GM18861 (cell line): ENCODE measurements at regions not wholly inside any gene's neighbourhood (a gene's known extent, or its start where the extent isn't known, plus 50 kb on each side); places are given as distances from the start of the nearest gene placed in this dataset.

Experiments
- ATAC-seq: cut with Tn5 transposase; IDR thresholded peaks from one replicate; pipeline ENCODE4 v1.9.1; 2021; ENCODE audit not compliant: unreplicated experiment

DNA sequence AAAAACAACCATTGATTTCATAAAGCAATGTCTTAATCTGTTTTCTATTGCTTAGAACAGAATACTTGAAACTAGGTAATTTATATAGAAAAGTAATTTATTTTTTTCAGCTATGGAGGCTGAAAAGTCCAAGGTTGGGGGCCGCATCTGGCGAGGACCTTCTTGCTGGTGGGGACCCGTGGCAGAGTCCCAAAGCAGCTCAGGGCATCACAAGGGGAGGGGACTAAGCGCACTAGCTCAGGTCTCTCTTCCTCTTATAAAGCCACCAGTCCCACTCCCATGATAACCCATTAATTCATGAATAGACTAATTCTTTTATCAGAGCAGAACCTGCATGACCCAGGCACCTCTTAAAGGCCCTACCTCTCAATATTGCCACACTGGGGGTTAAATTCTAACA is 87.2 kb upstream of the KLF13 start:
- ATAC-seq: no peak

- ATAC-seq: no peak
Measured at GRCh38 chr15:31241888-31242522, 84.6 kb upstream of the KLF13 start.

DNA sequence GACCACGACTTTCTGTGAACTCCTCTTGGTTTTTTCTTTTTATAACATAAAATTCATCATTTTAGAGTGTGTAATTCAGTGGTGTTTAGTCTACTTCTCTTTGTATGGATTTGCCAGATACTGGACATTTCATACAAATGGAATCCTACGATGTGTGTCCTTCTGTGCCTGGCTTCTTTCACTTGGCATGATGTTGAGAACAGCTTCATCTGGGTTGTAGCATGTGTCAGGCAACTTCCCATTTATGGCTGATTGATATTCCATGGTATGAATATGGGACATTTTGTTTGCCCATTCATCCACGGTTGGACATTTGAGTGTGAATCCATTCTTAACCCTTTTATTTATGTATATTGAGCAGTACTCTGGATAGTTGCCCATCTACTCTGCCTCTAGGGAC is 82.7 kb upstream of the KLF13 start:
- ATAC-seq: no peak

DNA sequence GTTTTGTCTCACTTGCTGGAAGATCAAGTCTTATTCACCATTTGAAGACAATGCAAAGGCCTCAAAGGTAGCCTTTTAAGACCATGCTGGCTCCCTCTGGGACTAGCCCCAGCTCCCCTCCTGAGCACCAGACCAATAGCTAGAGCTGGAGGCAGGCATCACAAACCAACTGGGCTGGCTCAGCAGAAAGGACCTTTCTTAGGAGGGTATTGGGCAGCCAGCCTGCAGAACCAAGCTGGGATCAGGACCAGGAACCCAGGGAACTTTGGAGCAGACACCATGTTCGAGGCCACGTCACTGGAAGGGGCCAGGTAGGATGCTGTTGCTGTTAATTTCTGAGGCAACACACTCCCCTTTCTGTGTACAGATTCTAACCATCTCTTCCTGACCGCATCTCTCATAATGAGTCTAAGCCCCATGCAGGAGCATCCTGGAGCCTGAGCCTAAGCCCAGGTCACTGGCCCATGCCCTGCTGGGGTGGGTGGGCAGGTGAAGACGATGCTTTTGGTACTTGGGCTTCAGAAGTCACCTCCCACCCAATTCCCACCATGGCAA is 81.4 kb upstream of the KLF13 start:
- no peak for ATAC-seq

GRCh38 chr15:31245756-31246155 is 80.9 kb upstream of the KLF13 start:
- ATAC-seq: no peak

- ATAC-seq: no peak
Measured at GRCh38 chr15:31247404-31247803, 79.2 kb upstream of the KLF13 start.

- ATAC-seq: no peak
Measured at GRCh38 chr15:31248263-31248662, 78.4 kb upstream of the KLF13 start.

GRCh38 chr15:31248951-31249350 is 77.7 kb upstream of the KLF13 start:
- ATAC-seq: no peak

GRCh38 chr15:31250033-31250432 is 76.6 kb upstream of the KLF13 start:
- no peak for ATAC-seq

DNA sequence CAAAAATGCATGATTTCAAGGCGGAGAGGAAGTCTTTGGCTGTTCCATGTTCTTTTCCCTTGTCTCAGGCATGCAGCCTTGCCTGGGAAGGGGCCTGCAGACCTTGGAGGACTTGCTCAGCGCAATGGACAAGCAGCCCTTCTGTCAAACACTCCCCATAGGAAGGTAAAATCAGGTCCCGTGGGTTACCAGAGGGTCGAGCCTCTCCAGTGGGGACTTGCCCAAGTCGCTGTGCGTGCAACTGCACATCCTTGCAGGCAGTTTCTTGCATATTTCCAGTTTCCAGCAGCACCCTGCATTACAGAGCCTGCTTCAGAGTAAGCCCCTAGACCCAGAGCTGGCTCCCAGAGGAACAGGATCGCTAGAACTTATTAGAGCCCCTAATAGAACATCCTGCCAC is 75.5 kb upstream of the KLF13 start:
- ATAC-seq: no peak

- ATAC-seq: no peak
Measured at GRCh38 chr15:31252171-31252785, 74.4 kb upstream of the KLF13 start.

DNA sequence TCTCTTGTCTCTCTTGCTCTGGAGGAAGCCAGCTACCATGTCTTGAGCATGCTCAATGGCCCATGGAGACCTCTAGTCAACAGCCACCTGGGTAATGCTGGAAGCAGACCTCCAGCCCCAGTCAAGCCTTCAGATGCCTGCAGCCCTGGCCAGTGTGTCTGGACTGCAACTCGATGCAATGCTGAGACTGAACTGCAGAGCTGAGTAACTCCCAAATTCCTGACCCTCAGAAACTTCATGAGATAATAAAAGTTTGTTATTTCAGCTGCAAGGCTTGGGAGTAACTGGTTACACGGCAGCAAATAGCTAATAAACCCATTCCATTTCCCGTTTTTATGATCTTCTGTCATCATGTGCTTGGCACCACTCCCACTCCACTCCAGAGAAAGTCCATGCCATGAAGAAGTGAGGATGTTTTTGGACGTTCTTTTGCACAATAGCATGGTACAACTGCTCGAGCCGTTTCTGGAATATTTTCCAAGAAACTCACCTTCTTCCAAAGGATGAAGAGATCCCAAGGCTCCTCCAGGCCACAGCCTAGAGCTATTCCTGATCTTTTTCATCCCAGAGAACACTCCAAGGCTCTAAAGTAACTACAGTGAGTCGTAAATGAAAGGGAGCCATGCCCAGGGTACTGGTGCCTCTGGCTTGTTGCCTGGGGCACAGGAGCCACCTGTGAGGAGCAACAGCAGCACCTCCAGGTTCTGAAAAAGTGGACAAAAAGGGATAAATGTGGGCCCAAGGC is 72.0 kb upstream of the KLF13 start:
- ATAC-seq: no peak

DNA sequence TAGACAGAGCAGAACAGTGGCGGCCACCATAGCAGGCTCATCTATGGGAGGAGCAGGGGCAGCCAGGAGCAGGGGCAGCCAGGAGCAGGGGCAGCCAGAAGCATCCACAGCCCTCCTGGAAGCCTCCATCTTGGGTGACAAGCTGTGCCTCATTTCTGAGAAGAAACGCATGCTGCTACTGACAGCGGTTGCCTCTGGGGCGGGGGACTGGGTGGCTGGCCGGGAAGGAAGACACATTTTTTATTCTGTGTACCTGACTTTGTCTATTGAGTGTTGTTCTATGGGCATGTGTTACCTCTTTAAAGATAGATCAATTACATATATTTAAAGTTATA is 71.5 kb upstream of the KLF13 start:
- no peak for ATAC-seq

GRCh38 chr15:31255732-31256377 is 70.8 kb upstream of the KLF13 start:
- ATAC-seq: no peak

DNA sequence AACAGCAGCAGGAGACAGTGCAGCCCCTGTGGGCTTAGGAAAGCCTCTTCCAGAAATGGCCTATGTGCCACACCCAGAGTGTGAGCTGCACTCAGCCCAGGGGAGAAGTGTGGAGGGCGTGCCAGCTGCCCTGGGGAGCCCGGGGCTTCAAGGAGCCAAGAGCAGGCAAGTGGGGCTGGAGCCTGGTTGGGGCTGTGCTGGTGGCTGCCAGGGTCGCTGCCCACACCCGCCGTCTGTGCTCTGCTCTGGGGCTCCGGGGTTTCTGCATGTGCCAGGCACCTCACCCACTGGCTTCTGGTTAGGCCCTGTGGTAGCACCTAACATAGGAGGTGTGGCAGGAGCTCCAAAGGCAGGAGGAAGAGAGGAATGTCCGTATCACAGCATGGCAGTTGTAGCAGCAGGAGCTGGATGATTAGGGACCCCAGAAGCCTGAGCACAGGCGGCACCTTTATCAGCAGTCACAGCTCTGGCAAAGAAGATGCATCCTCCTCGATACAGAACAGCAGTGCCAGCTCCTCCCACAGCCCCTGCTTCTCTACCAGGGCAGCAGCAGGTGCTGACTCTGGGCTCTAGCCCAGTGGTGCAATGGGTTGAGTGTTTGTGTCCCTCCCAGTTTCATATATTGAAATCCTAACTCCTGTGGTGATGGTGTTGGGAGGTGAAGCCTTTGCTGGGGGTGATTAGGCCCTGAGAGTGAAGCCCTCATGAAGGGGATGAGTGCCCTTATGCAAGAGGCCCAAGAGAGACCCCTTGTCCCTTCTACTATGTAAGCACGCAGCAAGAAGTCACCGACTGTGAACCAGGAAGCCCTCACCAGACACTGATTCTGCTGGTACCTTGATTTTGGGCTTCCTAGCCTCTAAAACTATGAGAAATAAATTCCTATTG is 70.0 kb upstream of the KLF13 start:
- ATAC-seq: no peak

DNA sequence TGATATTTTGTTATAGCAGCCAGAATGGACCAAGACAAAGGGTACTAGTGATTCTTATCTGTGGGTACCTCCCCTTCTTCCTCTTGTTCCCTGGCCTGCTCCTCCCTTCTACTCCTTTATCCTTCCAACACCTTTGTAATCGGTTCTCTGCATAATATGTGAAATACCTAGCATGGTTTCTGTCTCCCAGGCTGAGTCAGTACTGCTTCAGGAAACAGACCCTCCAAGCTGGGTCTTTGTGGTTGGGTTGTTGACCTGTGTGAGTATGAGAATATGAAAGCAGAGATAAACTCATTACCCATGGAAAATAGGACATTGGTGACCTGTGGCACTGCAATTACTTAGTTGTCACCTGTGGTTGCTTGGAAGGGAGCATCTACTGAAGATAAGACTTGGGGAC is 69.3 kb upstream of the KLF13 start:
- ATAC-seq: no peak

GRCh38 chr15:31258260-31258659 is 68.4 kb upstream of the KLF13 start:
- ATAC-seq: no peak

DNA sequence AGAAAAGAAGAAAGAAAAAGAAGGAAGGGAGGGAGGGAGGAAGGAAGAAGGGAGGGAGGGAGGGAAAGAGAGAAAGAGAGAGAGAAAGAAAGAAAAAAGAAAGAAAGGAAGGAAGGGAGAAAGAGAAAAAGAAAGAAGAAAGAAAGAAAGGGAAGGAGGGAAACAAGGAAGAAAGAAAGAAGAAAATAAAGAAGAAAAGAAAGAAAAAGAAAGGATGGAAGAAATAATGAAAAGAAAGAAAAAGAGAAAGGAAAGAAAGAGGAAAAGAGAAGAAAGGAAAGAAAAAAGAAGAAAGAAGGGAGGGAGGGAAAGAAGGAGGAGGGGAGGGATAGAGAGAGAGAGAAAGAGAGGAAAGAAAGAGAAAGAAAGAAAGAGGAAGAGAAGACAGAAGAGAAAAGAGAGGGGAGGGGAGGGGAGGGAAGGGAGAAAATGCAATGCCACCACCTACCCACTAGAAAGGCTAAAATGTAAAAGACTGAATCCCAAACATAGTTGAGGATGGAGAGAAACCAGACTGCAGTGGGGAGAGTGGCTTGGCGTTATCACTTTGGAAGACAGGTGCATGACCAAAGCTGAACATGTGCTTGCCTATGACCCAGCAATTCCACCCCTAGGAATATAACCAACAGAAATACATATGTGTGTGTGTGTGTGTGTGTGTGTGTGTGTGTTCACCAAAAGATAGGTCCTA is 66.9 kb upstream of the KLF13 start:
- no peak for ATAC-seq

DNA sequence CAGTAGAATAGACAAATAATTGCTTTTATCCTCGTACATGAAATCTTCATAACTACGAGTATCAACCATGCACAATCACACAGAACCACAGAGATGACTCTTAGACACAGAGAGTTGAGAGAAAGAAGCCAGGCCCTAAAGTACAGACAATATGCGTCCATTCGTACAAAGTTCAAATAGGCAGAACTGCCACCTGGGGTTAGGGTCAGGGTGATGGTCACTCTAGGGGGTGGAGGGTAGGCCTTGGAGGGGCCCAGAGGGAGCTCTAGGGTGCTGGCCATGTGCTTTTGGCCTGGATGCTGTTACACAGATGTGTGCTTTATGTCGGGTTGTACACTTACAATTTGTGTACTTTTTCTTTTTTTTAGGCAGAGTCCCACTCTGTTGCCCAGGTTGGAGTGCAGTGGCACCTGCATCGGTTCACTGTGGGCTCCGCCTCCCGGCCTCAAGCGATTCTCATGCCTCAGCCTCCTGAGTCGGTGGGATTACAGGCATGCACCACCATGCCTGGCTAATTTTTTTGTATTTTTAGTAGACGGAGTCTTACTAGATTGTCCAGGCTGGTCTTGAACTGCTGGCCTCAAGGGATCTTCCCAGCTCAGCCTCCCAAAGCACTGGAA is 65.9 kb upstream of the KLF13 start:
- no peak for ATAC-seq
